GM21526 (cell line): ENCODE measurements at regions not wholly inside any gene's neighbourhood (a gene's known extent, or its start where the extent isn't known, plus 50 kb on each side); places are given as distances from the start of the nearest gene placed in this dataset.
A peak's percentile ranks its signal among the peaks of the same experiment; 100 is the strongest.
"Not testable (repeated sequence)": the region's sequence is repeated elsewhere in the genome, so short reads cannot be mapped to it uniquely, and the experiment has no call there.

Experiments
- ATAC-seq: cut with Tn5 transposase; IDR thresholded peaks from one replicate; pipeline ENCODE4 v1.9.1; 2021; ENCODE audit warnings: moderate library complexity; ENCODE audit not compliant: unreplicated experiment, low FRiP score

- no peak for ATAC-seq
Measured at GRCh38 chr4:149870008-149870407, 54.4 kb upstream of the IQCM start.

DNA sequence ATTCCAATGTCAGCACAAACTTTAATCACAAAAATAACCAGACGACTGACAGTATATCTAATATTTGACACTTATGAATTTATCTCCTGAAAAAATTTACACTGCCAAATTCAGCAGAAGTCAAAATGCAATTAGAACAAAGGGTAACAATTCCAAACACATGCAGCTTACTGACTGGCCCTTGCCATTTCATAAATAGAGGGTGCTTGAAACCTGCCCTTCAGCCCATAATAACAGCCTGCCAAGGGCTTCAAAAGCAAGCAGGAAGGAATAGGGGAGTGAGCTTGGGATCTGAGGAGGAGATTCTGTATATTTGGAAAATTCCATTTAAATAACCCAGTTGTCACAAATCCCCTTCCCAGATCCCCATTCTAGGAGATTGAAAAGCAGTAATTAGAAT is 66.1 kb upstream of the IQCM start:
- no peak for ATAC-seq

DNA sequence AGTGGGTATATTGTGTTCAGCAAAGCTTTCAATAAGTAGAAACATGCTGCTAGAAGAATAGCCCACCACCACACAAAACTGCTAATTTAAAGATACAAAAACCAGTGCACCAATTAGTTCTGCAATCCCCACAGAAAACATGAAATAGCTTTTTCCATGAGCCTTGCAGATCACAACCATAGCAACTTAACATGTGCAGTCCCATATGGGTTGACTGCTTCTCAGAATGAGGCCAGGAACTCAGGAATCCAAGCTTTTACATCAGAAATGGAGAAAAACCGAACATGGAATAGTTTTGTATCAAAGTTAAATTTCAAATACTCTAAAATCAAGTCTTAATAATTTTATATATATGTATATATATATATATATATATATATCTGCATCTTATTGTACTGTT is 66.6 kb upstream of the IQCM start:
- ATAC-seq, result no peak

- ATAC-seq, result no peak
Measured at GRCh38 chr4:149884046-149884445, 68.4 kb upstream of the IQCM start.

DNA sequence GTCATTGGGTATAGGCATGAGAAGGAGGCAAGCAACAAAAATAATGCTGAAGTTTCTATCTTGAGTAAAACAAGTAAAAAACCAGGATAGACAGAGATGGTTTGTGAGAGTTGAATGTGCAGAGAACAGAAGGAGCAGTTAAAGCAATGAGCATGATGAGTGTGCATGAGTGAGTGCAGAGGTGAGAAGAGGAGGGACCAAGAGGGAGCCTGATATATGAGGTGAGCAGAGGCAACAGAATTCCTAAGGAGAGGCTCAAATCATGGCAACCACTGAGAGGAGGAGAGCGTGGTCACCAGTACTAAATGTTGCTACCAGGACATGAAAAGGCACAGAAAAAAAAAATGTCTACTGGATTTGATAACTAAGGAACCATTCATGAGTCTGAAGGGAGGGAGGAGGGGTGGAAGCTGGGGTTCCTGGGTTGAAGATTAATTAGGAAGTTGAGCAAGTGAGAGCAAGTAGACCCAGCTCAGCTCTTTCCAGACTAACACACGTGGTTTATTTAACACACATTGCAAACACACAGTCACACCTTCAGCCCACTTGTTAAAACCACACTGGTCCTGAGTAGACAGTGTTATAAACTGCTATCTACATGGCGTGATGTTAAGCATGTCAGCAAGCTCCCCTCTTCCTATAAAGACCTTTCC is 69.0 kb upstream of the IQCM start:
- no peak for ATAC-seq

- ATAC-seq, result no peak
Measured at GRCh38 chr4:149885896-149886295, 70.3 kb upstream of the IQCM start.

- ATAC-seq, result no peak
Measured at GRCh38 chr4:149886786-149887490, 71.3 kb upstream of the IQCM start.

DNA sequence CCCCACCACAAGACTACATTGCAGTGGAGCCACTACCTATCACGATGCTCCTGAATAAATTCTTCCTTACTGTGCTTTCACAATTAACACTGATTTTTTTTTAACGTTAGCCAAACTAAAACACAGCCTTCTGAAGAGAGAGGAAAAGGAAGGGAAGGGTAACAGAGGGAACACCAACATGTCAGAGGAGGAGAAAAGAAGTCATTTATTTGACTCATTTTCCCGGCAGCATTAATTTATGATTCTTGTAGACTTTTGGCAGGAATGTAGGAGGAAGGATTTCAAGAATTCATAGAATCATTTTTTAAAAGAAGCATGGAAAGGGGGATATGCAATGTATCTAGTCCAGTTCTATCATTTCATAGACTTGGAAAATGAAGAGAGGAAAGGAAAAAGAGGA is 74.3 kb upstream of the IQCM start:
- ATAC-seq, result no peak

GRCh38 chr4:149890531-149890930 is 74.9 kb upstream of the IQCM start:
- ATAC-seq, result no peak

DNA sequence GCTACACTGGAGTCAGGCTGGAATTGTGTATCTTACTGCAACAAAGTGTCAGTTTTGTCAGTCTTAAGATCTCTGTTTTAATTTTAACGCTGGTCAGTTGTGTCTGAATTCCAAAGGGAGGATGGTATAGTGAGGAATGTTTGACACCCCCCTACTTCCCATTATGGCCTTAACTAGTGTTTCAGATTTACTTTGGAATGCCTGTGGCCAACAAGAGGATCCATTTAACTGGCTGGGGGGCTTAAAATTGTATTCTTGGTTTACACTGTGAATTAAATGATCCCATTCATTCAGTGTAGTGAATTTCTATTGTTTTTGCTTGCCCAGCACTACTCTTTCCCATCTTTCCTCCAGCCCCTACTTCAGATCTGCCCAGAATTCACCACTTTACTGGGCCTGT is 75.8 kb upstream of the IQCM start:
- no peak for ATAC-seq

DNA sequence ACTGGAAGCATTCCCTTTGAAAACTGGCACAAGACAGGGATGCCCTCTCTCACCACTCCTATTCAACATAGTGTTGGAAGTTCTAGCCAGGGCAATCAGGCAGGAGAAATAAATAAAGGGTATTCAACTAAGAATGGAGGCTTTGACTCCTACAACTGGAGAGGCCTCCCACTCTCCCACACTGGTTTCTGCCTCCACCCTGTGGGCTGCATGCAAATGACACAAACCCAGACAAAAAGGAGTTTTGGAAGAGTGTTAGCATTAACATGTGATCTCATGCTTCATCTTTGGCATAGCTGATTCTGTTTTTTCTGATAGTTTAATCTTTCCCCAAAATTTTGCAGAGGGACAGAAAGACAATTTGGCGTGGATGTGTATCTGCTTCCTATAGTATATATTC is 80.8 kb upstream of the IQCM start:
- ATAC-seq, result no peak

DNA sequence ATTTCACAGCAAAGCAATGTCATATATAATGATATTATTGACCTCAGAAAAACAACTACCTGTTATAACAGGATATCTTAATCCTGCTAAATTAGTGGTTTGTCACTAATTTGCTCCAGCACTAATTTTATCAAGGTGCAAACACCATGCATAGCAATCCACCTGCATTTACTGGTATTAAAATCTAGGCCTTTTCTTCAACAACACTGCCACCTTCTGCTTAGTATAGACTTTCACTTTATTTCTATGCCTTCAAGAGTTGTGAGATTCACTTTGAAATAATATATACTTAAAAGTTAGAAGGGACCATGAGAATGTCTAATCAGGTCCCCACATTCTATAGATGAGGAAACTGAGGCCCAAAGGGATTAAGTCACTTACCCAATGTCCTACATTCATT is 82.1 kb upstream of the IQCM start:
- ATAC-seq, result no peak

GRCh38 chr4:149901128-149901527 is 85.5 kb upstream of the IQCM start:
- ATAC-seq, result no peak

DNA sequence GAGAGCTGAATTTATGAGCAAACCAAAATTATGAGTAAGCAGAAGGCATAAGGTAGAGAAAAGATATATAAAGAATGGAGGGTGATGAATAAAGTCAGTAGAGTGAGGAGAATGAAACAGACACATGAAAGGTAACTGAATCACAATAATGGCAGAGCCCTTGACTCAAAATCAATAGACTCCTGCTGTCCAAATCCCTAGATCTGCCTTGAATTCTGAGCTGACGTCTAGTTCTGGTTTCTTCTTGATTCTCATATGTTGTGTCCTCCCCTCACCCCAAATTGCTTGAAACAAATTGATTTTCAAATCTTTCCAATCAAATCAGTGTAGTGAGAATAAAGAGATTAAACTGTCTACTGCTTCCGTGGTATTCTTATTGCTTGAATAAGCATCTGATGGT is 86.6 kb upstream of the IQCM start:
- ATAC-seq, result no peak

- ATAC-seq, result no peak
Measured at GRCh38 chr4:149910177-149910576, 94.5 kb upstream of the IQCM start.

DNA sequence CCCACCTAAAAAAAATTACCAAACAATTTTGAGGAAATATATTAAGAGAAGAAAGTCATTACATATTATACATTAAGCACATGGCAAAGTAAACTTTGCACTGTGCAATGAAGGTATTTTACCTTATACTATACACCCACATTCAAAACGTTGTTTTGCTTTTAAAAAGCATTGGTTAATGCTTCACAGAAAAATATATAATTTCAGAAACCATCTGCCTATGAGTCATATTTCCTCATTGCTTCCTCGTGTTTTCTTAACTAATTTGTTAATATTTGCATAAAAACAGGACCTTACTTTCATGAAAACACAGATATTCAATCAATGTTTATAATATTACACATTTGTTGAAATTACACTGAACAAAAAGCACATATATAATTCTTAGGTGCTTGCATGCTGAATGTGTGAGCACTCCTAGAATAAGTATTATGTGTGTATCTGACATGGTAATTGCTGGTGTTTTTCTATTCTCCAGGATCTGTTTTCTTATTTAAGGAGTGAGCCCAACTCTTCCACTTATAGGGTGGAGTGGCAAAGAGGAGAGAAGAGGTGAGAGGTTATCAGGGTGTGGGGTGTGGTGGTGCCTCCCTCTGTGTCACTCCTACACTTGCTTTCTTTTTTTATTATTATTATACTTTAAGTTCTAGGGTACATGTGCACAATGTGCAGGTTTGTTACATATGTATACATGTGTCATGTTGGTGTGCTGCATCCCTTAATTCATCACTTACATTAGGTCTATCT is 95.1 kb upstream of the IQCM start:
- no peak for ATAC-seq

- ATAC-seq, result no peak
Measured at GRCh38 chr4:149911354-149911753, 95.7 kb upstream of the IQCM start.

DNA sequence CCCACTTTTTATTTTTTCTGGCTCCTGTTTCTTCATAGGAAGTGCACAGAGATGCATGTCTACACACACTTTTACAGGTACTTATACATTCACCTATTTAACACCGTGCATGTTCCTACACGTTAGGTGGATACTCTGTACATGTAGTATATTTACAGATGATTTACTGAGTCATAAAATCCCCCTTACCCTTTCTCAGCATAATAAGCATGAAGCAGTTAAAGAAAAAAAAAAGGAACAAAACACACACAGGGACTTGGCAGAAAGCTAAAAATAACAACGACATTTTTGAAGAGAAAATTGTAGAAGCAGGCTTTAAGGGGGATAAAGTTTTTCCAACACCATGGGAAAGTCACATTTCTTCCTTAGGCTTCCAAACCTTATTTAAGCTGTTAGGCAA is 96.4 kb upstream of the IQCM start:
- ATAC-seq, result no peak

DNA sequence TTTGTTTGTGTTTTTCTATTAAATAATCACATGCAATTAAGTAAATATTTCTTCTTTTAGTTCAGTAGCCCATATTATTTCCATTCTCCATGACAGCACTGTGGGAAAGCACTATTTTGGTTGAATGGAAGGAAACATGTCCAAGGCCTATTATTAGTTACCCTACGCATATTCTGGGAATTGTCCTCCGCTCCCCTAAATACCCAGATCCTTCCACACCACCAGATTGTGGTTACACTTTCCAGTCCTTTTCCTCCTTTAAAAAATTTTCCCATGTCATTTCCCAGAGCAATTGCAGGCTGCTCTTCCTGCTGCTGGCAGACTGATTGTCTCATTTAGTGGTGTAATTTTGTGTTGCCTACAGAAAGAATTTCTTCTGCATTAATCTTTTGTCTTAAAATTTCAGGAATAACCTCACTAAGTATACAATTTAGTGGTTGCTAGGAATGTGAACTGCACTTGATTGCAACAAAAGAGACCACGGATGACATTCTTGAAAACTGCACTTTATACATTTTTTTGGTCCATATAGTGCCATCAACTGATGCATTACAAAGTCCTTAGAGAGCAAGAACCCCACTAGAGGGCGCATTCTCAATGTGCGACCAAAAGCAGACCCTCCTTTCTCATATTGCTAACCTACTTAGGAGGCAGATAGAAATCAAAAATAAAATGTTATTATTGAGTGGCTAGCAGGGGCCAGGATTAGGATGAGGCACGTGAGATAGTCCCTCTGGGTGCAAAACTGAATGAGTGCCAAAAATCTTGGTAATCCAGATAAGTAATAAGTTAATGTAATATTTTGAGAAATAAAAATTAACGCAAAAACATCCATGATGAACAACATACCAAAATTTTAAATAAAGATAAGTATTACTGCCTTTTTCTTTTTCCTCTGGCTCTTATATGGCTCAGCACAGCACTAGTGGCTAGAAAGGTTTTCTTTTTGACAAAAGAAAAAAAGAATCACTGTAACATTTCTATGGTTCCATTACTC is 98.8 kb upstream of the IQCM start:
- ATAC-seq, result peak; percentile 86

GRCh38 chr4:149915735-149916134 is 100.1 kb upstream of the IQCM start:
- not testable (repeated sequence) for ATAC-seq

DNA sequence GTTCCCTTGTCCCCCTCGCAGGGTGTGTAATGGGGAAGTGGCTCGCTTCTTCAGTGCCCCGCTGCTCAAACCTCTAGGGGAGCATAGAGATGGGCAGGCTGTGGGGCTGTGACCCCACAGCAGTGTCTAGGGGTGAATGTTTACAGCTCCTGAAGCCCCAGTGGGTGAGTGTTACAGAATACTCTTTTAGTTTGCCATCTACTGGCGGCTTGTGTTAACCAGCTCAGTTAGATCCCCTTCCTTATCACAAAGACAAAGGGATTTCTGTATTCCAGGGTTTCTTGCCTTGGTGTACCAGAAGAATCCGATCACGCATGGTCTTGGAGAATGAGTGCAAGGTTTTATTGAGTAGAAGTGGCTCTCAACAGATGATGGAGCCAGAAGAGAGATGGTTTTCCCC is 108.1 kb upstream of the IQCM start:
- ATAC-seq, result no peak
